ENCODE measurements at regions not wholly inside any gene's neighbourhood (a gene's known extent, or its start where the extent isn't known, plus 50 kb on each side); places are given as distances from the start of the nearest gene placed in this dataset.

GRCh38 chr10:128505346-128505745 lies 379.1 kb upstream of the MKI67 start:
- Histone ChIP-seq H3K36me3 (ENCODE audit: control insufficient read depth, low read length) (no peaks in the 10 kb centered on the region), H3K27ac (ENCODE audit: low read depth, low read length) (no peak overlapping the region), H3K79me2 (ENCODE audit: control insufficient read depth, low read length) (no peaks in the 10 kb centered on the region), H3K27me3 (ENCODE audit: control insufficient read depth, low read length) (no peaks in the 10 kb centered on the region), H3K9me3 (ENCODE audit: control insufficient read depth, insufficient read depth, low read length) (no peaks in the 10 kb centered on the region), H3K4me2 (ENCODE audit: low read length) (no peak overlapping the region), H4K20me1 (ENCODE audit: control insufficient read depth, insufficient read depth, low read depth, low read length) (no peaks in the 10 kb centered on the region), H3F3A (ENCODE audit: control insufficient read depth, insufficient read depth) (no peaks in the 10 kb centered on the region), H3K4me3 (ENCODE audit: low read length) (no peak overlapping the region), H3K9me2 (replicated peaks; ENCODE audit: control insufficient read depth, low read length) (no peaks in the 10 kb centered on the region), H3K4me1 (ENCODE audit: control insufficient read depth, low read length) (no peaks in the 10 kb centered on the region)
- TF ChIP-seq EZH2phosphoT487 (IDR thresholded peaks at IDR 0.05; ENCODE audit: borderline replicate concordance, low read length): no peak
- TF ChIP-seq CTCF (IDR thresholded peaks at IDR 0.05; ENCODE audit: low read depth, low read length, poor library complexity, severe bottlenecking): no peak

GRCh38 chr10:128506423-128506822 lies 380.2 kb upstream of the MKI67 start:
- H3K4me2 ChIP-seq (ENCODE audit: low read length): no peak overlapping the region
- no peaks in the 10 kb centered on the region for H4K20me1 ChIP-seq (ENCODE audit: control insufficient read depth, insufficient read depth, low read depth, low read length)
- TF ChIP-seq EZH2phosphoT487 (IDR thresholded peaks at IDR 0.05; ENCODE audit: borderline replicate concordance, low read length): no peak
- no peak for TF ChIP-seq CTCF (IDR thresholded peaks at IDR 0.05; ENCODE audit: low read depth, low read length, poor library complexity, severe bottlenecking)
- no peak overlapping the region for H3K4me3 ChIP-seq (ENCODE audit: low read length)
- no peaks in the 10 kb centered on the region for H3K36me3 ChIP-seq (ENCODE audit: control insufficient read depth, low read length)
- no peaks in the 10 kb centered on the region for H3K79me2 ChIP-seq (ENCODE audit: control insufficient read depth, low read length)
- H3K9me3 ChIP-seq (ENCODE audit: control insufficient read depth, insufficient read depth, low read length): no peaks in the 10 kb centered on the region
- H3K9me2 ChIP-seq (replicated peaks; ENCODE audit: control insufficient read depth, low read length): no peaks in the 10 kb centered on the region
- H3K4me1 ChIP-seq (ENCODE audit: control insufficient read depth, low read length): no peaks in the 10 kb centered on the region
- no peak overlapping the region for H3K27ac ChIP-seq (ENCODE audit: low read depth, low read length)
- no peaks in the 10 kb centered on the region for H3F3A ChIP-seq (ENCODE audit: control insufficient read depth, insufficient read depth)
- H3K27me3 ChIP-seq (ENCODE audit: control insufficient read depth, low read length): no peaks in the 10 kb centered on the region

- H3K9me2 ChIP-seq (replicated peaks; ENCODE audit: control insufficient read depth, low read length): no peaks in the 10 kb centered on the region
- H3K36me3 ChIP-seq (ENCODE audit: control insufficient read depth, low read length): no peaks in the 10 kb centered on the region
- no peak overlapping the region for H3K4me3 ChIP-seq (ENCODE audit: low read length)
- no peaks in the 10 kb centered on the region for H3K79me2 ChIP-seq (ENCODE audit: control insufficient read depth, low read length)
- H3K4me1 ChIP-seq (ENCODE audit: control insufficient read depth, low read length): no peaks in the 10 kb centered on the region
- no peaks in the 10 kb centered on the region for H3K27me3 ChIP-seq (ENCODE audit: control insufficient read depth, low read length)
- H3F3A ChIP-seq (ENCODE audit: control insufficient read depth, insufficient read depth): no peaks in the 10 kb centered on the region
- H3K27ac ChIP-seq (ENCODE audit: low read depth, low read length): no peak overlapping the region
- H3K9me3 ChIP-seq (ENCODE audit: control insufficient read depth, insufficient read depth, low read length): no peaks in the 10 kb centered on the region
- no peaks in the 10 kb centered on the region for H4K20me1 ChIP-seq (ENCODE audit: control insufficient read depth, insufficient read depth, low read depth, low read length)
- no peak overlapping the region for H3K4me2 ChIP-seq (ENCODE audit: low read length)
- TF ChIP-seq EZH2phosphoT487 (IDR thresholded peaks at IDR 0.05; ENCODE audit: borderline replicate concordance, low read length) (no peak), CTCF (IDR thresholded peaks at IDR 0.05; ENCODE audit: low read depth, low read length, poor library complexity, severe bottlenecking) (no peak)
These were observed 380.8 kb upstream of the MKI67 start for GRCh38 chr10:128507066-128507465.

DNA sequence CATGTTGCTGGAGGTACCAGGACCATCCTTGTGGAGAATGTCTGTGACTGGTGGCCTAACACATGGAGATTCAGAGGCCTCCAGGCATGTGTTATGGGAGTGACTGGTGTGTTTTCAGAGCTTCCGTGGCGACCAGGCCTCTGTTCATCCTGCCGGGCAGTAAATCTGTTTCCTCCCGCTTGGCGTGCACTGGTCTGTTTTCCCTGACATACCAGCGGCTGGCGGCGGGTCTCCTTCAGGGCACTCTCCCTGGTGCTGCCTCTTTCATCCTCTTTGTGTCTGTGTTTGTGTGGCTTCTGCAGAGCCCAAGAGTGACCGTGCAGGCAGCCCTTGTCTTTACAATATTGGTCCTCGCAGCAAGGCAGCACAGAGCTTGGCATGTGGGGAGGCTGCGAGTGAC lies 385.1 kb upstream of the MKI67 start:
- Histone ChIP-seq H3K4me3 (ENCODE audit: low read length) (no peak overlapping the region), H3K4me1 (ENCODE audit: control insufficient read depth, low read length) (no peaks in the 10 kb centered on the region), H3F3A (ENCODE audit: control insufficient read depth, insufficient read depth) (no peaks in the 10 kb centered on the region), H3K36me3 (ENCODE audit: control insufficient read depth, low read length) (no peaks in the 10 kb centered on the region), H3K27me3 (ENCODE audit: control insufficient read depth, low read length) (no peaks in the 10 kb centered on the region), H3K4me2 (ENCODE audit: low read length) (no peak overlapping the region), H3K9me3 (ENCODE audit: control insufficient read depth, insufficient read depth, low read length) (no peaks in the 10 kb centered on the region), H3K9me2 (replicated peaks; ENCODE audit: control insufficient read depth, low read length) (no peaks in the 10 kb centered on the region), H3K79me2 (ENCODE audit: control insufficient read depth, low read length) (no peaks in the 10 kb centered on the region), H4K20me1 (ENCODE audit: control insufficient read depth, insufficient read depth, low read depth, low read length) (no peaks in the 10 kb centered on the region), H3K27ac (ENCODE audit: low read depth, low read length) (no peak overlapping the region)
- TF ChIP-seq EZH2phosphoT487 (IDR thresholded peaks at IDR 0.05; ENCODE audit: borderline replicate concordance, low read length) (no peak), CTCF (IDR thresholded peaks at IDR 0.05; ENCODE audit: low read depth, low read length, poor library complexity, severe bottlenecking) (no peak)

Data from DOHH2 (cell line).